Subcutaneous abdominal adipose tissue (tissue), 5 donors: ENCODE measurements at regions not wholly inside any gene's neighbourhood (a gene's known extent, or its start where the extent isn't known, plus 50 kb on each side); places are given as distances from the start of the nearest gene placed in this dataset.
"Not testable (repeated sequence)": the region's sequence is repeated elsewhere in the genome, so short reads cannot be mapped to it uniquely, and the experiment has no call there.

Experiments
- H3K27ac ChIP-seq: one replicate; pipeline ENCODE4 v1.7.0; 2013; ENCODE audit warnings: low read depth, mild to moderate bottlenecking, inconsistent platforms, low read length, moderate library complexity
- H3K27me3 ChIP-seq, 5 donors: one replicate each; pipeline ENCODE4 v1.7.0; 2013; ENCODE audit warnings: low read length in 5 of 5, inconsistent platforms in 1 of 5; ENCODE audit not compliant: control insufficient read depth in 5 of 5, insufficient read depth in 4 of 5
- H3K36me3 ChIP-seq, 5 donors: one replicate each; pipeline ENCODE4 v1.7.0; 2013; ENCODE audit warnings: low read length in 5 of 5; ENCODE audit not compliant: control insufficient read depth in 5 of 5, insufficient read depth in 5 of 5
- H3K4me1 ChIP-seq, 5 donors: one replicate each; pipeline ENCODE4 v1.7.0; 2013; ENCODE audit warnings: low read length in 5 of 5, mild to moderate bottlenecking in 3 of 5, moderate library complexity in 1 of 5; ENCODE audit not compliant: control insufficient read depth in 5 of 5, insufficient read depth in 5 of 5
- H3K4me3 ChIP-seq, 5 donors: one replicate each; pipeline ENCODE4 v1.7.0; 2013; ENCODE audit warnings: low read length in 5 of 5, low read depth in 1 of 5
- H3K9ac ChIP-seq, 5 donors: one replicate each; pipeline ENCODE4 v1.7.0; 2013; ENCODE audit warnings: low read length in 5 of 5, mild to moderate bottlenecking in 4 of 5, moderate library complexity in 3 of 5
- H3K9me3 ChIP-seq, 5 donors: one replicate each; pipeline ENCODE4 v1.7.0; 2013; ENCODE audit warnings: low read length in 5 of 5; ENCODE audit not compliant: control insufficient read depth in 5 of 5
- donor health status: healthy.
- donor health status: healthy.
- donor health status: healthy.
- donor health status: healthy.
- donor health status: healthy.

- Histone ChIP-seq H3K36me3 (no peaks in the 10 kb centered on the region), H3K9ac (no peak overlapping the region), H3K4me1 (peaks cover 0 to 11% (median 0%) of the 10 kb centered on the region in 5 donors), H3K4me3 (no peak overlapping the region), H3K27ac (no peak overlapping the region), H3K27me3 (no peaks in the 10 kb centered on the region), H3K9me3 (no peaks in the 10 kb centered on the region)
Measured at GRCh38 chr3:20380295-20380694, 194.3 kb upstream of the SGO1 start.

- no peak overlapping the region for H3K4me3 ChIP-seq
- H3K27me3 ChIP-seq = no peaks in the 10 kb centered on the region
- peaks cover 0 to 11% (median 0%) of the 10 kb centered on the region in 5 donors for H3K4me1 ChIP-seq
- H3K27ac ChIP-seq = no peak overlapping the region
- no peaks in the 10 kb centered on the region for H3K9me3 ChIP-seq
- no peaks in the 10 kb centered on the region for H3K36me3 ChIP-seq
- H3K9ac ChIP-seq = no peak overlapping the region
Measured at GRCh38 chr3:20378315-20378714, 192.3 kb upstream of the SGO1 start.

GRCh38 chr3:20376665-20377217 is 190.7 kb upstream of the SGO1 start:
- Histone ChIP-seq H3K4me3 (no peak overlapping the region), H3K27me3 (no peaks in the 10 kb centered on the region)

GRCh38 chr3:20375302-20375701 is 189.3 kb upstream of the SGO1 start:
- Histone ChIP-seq H3K4me3 (no peak overlapping the region), H3K9me3 (no peaks in the 10 kb centered on the region), H3K27ac (no peak overlapping the region), H3K27me3 (no peaks in the 10 kb centered on the region), H3K36me3 (no peaks in the 10 kb centered on the region), H3K9ac (no peak overlapping the region), H3K4me1 (peaks cover 0 to 11% (median 0%) of the 10 kb centered on the region in 5 donors)

More at GRCh38 chr3:20376665-20377217, 190.7 kb upstream of the SGO1 start:
- Histone ChIP-seq H3K27ac (no peak overlapping the region), H3K4me1 (peaks cover 0 to 11% (median 0%) of the 10 kb centered on the region in 5 donors), H3K9ac (no peak overlapping the region), H3K36me3 (no peaks in the 10 kb centered on the region), H3K9me3 (no peaks in the 10 kb centered on the region)

- not testable (repeated sequence) for H3K9me3 ChIP-seq, H3K36me3 ChIP-seq, H3K27ac ChIP-seq, H3K9ac ChIP-seq, H3K4me1 ChIP-seq, H3K27me3 ChIP-seq, H3K4me3 ChIP-seq
Measured at GRCh38 chr3:20370273-20371063, 184.5 kb upstream of the SGO1 start.

GRCh38 chr3:20361000-20361399 is 175.0 kb upstream of the SGO1 start:
- Histone ChIP-seq H3K27me3 (no peaks in the 10 kb centered on the region), H3K27ac (no peak overlapping the region), H3K9me3 (peaks cover 0 to 2% (median 0%) of the 10 kb centered on the region in 5 donors), H3K9ac (no peak overlapping the region), H3K4me3 (no peak overlapping the region), H3K36me3 (no peaks in the 10 kb centered on the region), H3K4me1 (no peaks in the 10 kb centered on the region)

GRCh38 chr3:20353286-20353685 is 167.3 kb upstream of the SGO1 start:
- no peaks in the 10 kb centered on the region for H3K9me3 ChIP-seq
- no peaks in the 10 kb centered on the region for H3K4me1 ChIP-seq
- H3K27me3 ChIP-seq = no peaks in the 10 kb centered on the region
- no peak overlapping the region for H3K27ac ChIP-seq
- no peak overlapping the region for H3K4me3 ChIP-seq
- no peak overlapping the region for H3K9ac ChIP-seq
- H3K36me3 ChIP-seq = no peaks in the 10 kb centered on the region

GRCh38 chr3:20352546-20353179 is 166.7 kb upstream of the SGO1 start:
- H3K9ac ChIP-seq = no peak overlapping the region
- no peaks in the 10 kb centered on the region for H3K9me3 ChIP-seq
- H3K4me3 ChIP-seq = no peak overlapping the region
- H3K27me3 ChIP-seq = no peaks in the 10 kb centered on the region
- H3K36me3 ChIP-seq = no peaks in the 10 kb centered on the region
- H3K4me1 ChIP-seq = no peaks in the 10 kb centered on the region
- H3K27ac ChIP-seq = no peak overlapping the region

- H3K4me3 ChIP-seq = no peak overlapping the region
- H3K9ac ChIP-seq = no peak overlapping the region
- no peak overlapping the region for H3K27ac ChIP-seq
- H3K36me3 ChIP-seq = no peaks in the 10 kb centered on the region
- no peaks in the 10 kb centered on the region for H3K9me3 ChIP-seq
- no peaks in the 10 kb centered on the region for H3K4me1 ChIP-seq
- H3K27me3 ChIP-seq = no peaks in the 10 kb centered on the region
Measured at GRCh38 chr3:20350449-20350848, 164.4 kb upstream of the SGO1 start.

GRCh38 chr3:20346916-20347315 is 160.9 kb upstream of the SGO1 start:
- H3K27me3 ChIP-seq = no peaks in the 10 kb centered on the region
- H3K36me3 ChIP-seq = no peaks in the 10 kb centered on the region
- H3K9ac ChIP-seq = no peak overlapping the region
- H3K4me1 ChIP-seq = no peaks in the 10 kb centered on the region
- no peak overlapping the region for H3K4me3 ChIP-seq
- H3K27ac ChIP-seq = no peak overlapping the region
- H3K9me3 ChIP-seq = no peaks in the 10 kb centered on the region
